ENCODE measurements at regions not wholly inside any gene's neighbourhood (a gene's known extent, or its start where the extent isn't known, plus 50 kb on each side); places are given as distances from the start of the nearest gene placed in this dataset.

DNA sequence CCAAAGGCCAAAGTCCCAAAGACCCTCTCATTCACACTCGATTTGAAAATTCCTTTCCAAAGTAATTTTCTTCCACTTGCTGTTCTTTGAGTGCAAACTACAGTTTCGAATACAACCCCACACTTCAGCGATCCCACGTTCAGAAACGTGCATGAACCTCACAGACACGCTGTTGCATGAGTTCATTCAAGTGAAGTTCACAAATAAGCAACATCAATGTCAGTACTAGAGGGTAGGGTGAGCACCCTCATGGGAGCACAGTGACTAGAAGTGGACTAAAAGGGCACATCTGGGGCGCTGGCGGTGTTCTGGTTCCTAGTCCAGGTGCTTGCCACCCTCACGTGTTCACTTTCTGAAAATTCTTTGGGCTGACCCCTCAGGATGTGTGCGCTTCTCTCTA is 59.0 kb downstream of the FAM50B start:
- ATAC-seq (no peak), DNase-seq (ENCODE audit: low spot score) (no peak)
- H3K36me3 Mint-ChIP-seq = no peaks in the 10 kb centered on the region
- H3K4me3 Mint-ChIP-seq = no peak overlapping the region
- H3K9me3 Mint-ChIP-seq = no peaks in the 10 kb centered on the region
- peaks cover 10% of the 10 kb centered on the region for H3K27me3 Mint-ChIP-seq (ENCODE audit: low read depth)
- ChIA-PET CTCF (interaction anchor here (1.2 to 1.6 kb wide), 2 partner anchors 9 to 70 kb away, joined by 3 to 7 read pairs; no protein-coding TSS in a partner anchor), POLR2A (no interaction called here)
- no peak overlapping the region for H3K27ac Mint-ChIP-seq
- TF ChIP-seq TCF7 (CRISPR knock-in tag; IDR thresholded peaks at IDR 0.05; ENCODE audit: low read depth) = no peak
- no peak for TF ChIP-seq JAZF1 (CRISPR knock-in tag; IDR thresholded peaks at IDR 0.05)
- TF ChIP-seq GABPB1 (CRISPR knock-in tag; IDR thresholded peaks at IDR 0.05) = no peak
- no peak for TF ChIP-seq TEAD4 (CRISPR knock-in tag; IDR thresholded peaks at IDR 0.05)
- TF ChIP-seq, protein P1, sequence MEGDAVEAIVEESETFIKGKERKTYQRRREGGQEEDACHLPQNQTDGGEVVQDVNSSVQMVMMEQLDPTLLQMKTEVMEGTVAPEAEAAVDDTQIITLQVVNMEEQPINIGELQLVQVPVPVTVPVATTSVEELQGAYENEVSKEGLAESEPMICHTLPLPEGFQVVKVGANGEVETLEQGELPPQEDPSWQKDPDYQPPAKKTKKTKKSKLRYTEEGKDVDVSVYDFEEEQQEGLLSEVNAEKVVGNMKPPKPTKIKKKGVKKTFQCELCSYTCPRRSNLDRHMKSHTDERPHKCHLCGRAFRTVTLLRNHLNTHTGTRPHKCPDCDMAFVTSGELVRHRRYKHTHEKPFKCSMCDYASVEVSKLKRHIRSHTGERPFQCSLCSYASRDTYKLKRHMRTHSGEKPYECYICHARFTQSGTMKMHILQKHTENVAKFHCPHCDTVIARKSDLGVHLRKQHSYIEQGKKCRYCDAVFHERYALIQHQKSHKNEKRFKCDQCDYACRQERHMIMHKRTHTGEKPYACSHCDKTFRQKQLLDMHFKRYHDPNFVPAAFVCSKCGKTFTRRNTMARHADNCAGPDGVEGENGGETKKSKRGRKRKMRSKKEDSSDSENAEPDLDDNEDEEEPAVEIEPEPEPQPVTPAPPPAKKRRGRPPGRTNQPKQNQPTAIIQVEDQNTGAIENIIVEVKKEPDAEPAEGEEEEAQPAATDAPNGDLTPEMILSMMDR (IDR thresholded peaks at IDR 0.05) = no peak
- TF ChIP-seq TP53 (CRISPR knock-in tag; IDR thresholded peaks at IDR 0.05) = no peak
- no peak for TF ChIP-seq NR3C1 (CRISPR knock-in tag; conservative IDR thresholded peaks at IDR 0.05; ENCODE audit: low read depth)
- no peak for TF ChIP-seq CREB1 (CRISPR knock-in tag; IDR thresholded peaks at IDR 0.05)
- no peak for TF ChIP-seq JUN (CRISPR knock-in tag; IDR thresholded peaks at IDR 0.05)
- no peak for TF ChIP-seq ZBTB21 (CRISPR knock-in tag; IDR thresholded peaks at IDR 0.05; ENCODE audit: borderline replicate concordance)
- no peak for TF ChIP-seq EMX1 (CRISPR knock-in tag; IDR thresholded peaks at IDR 0.05)
- peaks cover 62% of the 10 kb centered on the region for H3K4me1 Mint-ChIP-seq

DNA sequence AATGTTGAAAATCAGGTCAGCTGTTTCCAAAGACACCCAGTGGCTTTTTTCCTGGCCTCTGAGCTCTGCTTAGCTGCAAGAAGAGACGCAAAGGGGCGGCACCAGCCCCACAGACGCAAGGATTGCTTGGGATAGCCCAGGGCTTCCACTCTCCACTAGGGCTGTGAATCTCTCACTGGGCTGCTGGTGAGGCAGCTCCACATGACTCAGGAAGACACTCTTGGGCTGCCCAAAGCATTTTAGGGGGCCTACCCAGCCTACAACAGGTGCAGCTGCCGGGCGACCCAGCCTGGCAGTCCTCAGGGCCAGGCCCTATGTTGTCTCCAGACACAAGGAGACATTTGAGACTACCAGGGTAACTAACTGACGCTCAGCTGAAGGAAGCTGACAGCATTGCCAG is 59.8 kb downstream of the FAM50B start:
- H3K36me3 Mint-ChIP-seq = no peaks in the 10 kb centered on the region
- ATAC-seq (no peak), DNase-seq (ENCODE audit: low spot score) (no peak)
- ChIA-PET CTCF (interaction anchor here (0.9 to 4.8 kb wide), 4 partner anchors 10 to 70 kb away, joined by 3 to 31 read pairs (median 7); partner anchors contain the start of gene FAM50B), POLR2A (no interaction called here)
- peaks cover 57% of the 10 kb centered on the region for H3K4me1 Mint-ChIP-seq
- H3K27me3 Mint-ChIP-seq (ENCODE audit: low read depth) = peaks cover 11% of the 10 kb centered on the region
- no peak overlapping the region for H3K4me3 Mint-ChIP-seq
- no peaks in the 10 kb centered on the region for H3K9me3 Mint-ChIP-seq
- no peak for TF ChIP-seq NFYB (CRISPR knock-in tag; conservative IDR thresholded peaks at IDR 0.05; ENCODE audit: low read depth)
- TF ChIP-seq, protein P2, sequence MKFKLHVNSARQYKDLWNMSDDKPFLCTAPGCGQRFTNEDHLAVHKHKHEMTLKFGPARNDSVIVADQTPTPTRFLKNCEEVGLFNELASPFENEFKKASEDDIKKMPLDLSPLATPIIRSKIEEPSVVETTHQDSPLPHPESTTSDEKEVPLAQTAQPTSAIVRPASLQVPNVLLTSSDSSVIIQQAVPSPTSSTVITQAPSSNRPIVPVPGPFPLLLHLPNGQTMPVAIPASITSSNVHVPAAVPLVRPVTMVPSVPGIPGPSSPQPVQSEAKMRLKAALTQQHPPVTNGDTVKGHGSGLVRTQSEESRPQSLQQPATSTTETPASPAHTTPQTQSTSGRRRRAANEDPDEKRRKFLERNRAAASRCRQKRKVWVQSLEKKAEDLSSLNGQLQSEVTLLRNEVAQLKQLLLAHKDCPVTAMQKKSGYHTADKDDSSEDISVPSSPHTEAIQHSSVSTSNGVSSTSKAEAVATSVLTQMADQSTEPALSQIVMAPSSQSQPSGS (CRISPR knock-in tag; IDR thresholded peaks at IDR 0.05; ENCODE audit: borderline replicate concordance, low read depth) = no peak
- no peak for TF ChIP-seq ZNF138 (CRISPR knock-in tag; conservative IDR thresholded peaks at IDR 0.05)
- TF ChIP-seq NFE2L1 (CRISPR knock-in tag; IDR thresholded peaks at IDR 0.05) = no peak
- TF ChIP-seq, protein P1 (IDR thresholded peaks at IDR 0.05) = no peak
- TF ChIP-seq, protein P3, sequence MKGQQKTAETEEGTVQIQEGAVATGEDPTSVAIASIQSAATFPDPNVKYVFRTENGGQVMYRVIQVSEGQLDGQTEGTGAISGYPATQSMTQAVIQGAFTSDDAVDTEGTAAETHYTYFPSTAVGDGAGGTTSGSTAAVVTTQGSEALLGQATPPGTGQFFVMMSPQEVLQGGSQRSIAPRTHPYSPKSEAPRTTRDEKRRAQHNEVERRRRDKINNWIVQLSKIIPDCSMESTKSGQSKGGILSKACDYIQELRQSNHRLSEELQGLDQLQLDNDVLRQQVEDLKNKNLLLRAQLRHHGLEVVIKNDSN (CRISPR knock-in tag; IDR thresholded peaks at IDR 0.05) = no peak
- TF ChIP-seq, protein P4, sequence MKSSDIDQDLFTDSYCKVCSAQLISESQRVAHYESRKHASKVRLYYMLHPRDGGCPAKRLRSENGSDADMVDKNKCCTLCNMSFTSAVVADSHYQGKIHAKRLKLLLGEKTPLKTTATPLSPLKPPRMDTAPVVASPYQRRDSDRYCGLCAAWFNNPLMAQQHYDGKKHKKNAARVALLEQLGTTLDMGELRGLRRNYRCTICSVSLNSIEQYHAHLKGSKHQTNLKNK (CRISPR knock-in tag; IDR thresholded peaks at IDR 0.05) = no peak
- TF ChIP-seq ELF4 (CRISPR knock-in tag; IDR thresholded peaks at IDR 0.05; ENCODE audit: low read depth) = no peak
- TF ChIP-seq ZNF263 (CRISPR knock-in tag; IDR thresholded peaks at IDR 0.05; ENCODE audit: low read depth) = no peak
- TF ChIP-seq NFATC4 (CRISPR knock-in tag; IDR thresholded peaks at IDR 0.05) = no peak
- no peak for TF ChIP-seq ZNF423 (CRISPR knock-in tag; IDR thresholded peaks at IDR 0.05)
- TF ChIP-seq TEAD4 (CRISPR knock-in tag; IDR thresholded peaks at IDR 0.05) = no peak
- TF ChIP-seq FOXP1 (CRISPR knock-in tag; IDR thresholded peaks at IDR 0.05; ENCODE audit: borderline replicate concordance) = no peak
- no peak for TF ChIP-seq ZNF671 (CRISPR knock-in tag; IDR thresholded peaks at IDR 0.05)
- TF ChIP-seq ZNF121 (CRISPR knock-in tag; IDR thresholded peaks at IDR 0.05) = no peak
- TF ChIP-seq FOXJ3 (CRISPR knock-in tag; IDR thresholded peaks at IDR 0.05; ENCODE audit: borderline replicate concordance) = no peak
- TF ChIP-seq, protein P5, sequence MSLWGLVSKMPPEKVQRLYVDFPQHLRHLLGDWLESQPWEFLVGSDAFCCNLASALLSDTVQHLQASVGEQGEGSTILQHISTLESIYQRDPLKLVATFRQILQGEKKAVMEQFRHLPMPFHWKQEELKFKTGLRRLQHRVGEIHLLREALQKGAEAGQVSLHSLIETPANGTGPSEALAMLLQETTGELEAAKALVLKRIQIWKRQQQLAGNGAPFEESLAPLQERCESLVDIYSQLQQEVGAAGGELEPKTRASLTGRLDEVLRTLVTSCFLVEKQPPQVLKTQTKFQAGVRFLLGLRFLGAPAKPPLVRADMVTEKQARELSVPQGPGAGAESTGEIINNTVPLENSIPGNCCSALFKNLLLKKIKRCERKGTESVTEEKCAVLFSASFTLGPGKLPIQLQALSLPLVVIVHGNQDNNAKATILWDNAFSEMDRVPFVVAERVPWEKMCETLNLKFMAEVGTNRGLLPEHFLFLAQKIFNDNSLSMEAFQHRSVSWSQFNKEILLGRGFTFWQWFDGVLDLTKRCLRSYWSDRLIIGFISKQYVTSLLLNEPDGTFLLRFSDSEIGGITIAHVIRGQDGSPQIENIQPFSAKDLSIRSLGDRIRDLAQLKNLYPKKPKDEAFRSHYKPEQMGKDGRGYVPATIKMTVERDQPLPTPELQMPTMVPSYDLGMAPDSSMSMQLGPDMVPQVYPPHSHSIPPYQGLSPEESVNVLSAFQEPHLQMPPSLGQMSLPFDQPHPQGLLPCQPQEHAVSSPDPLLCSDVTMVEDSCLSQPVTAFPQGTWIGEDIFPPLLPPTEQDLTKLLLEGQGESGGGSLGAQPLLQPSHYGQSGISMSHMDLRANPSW (CRISPR knock-in tag; conservative IDR thresholded peaks at IDR 0.05; ENCODE audit: low read depth) = no peak
- H3K27ac Mint-ChIP-seq = no peak overlapping the region

Measured in WTC11 (cell line).